Endothelial cell of umbilical vein (primary cell): ENCODE measurements at regions not wholly inside any gene's neighbourhood (a gene's known extent, or its start where the extent isn't known, plus 50 kb on each side); places are given as distances from the start of the nearest gene placed in this dataset.

Source experiments
- BruUV-seq: library from RNA; stranded (reverse); fragments of 400-500 nt; replicated peaks from 2 replicates; lab custom pipeline; 2021; lab: Mats Ljungman, UMichigan
- CTCF ChIA-PET: fragments of 300-600, 350-600 bp; sonication (Branson Sonifier 250); formaldehyde crosslinking; loops from one replicate; lab custom pipeline; 2021; ENCODE audit warnings: antibody characterized with exemption, inconsistent platforms; lab: Charles Lee
- POLR2A ChIA-PET: fragments of 300-600, 350-600 bp; sonication (Branson Sonifier 250); formaldehyde crosslinking; loops from one replicate; lab custom pipeline; 2021; ENCODE audit warnings: antibody characterized with exemption, inconsistent platforms; lab: Charles Lee
- DNase-seq: peaks from one replicate; pipeline ENCODE4 v3.0.0-alpha.2; 2011; ENCODE audit warnings: low read depth, low spot score
- FAIRE-seq: peaks from 2 replicates; lab custom pipeline; 2011; peaks lifted over from hg19 to GRCh38; lab: Jason Lieb, UNC
- H2AFZ ChIP-seq: 2 replicates; pipeline ENCODE4 v1.6.0; 2012; ENCODE audit warnings: low read depth, low read length, control low read depth, inconsistent platforms
- H3K27ac ChIP-seq: 2 replicates; pipeline ENCODE4 v1.5.1; 2011; ENCODE audit warnings: low read depth, mild to moderate bottlenecking, control low read depth, low read length, moderate library complexity; ENCODE audit not compliant: insufficient read depth
- H3K27me3 ChIP-seq, 2 experiments: 2 replicates each; pipeline versions ENCODE4 v1.6.0 to v1.6.1; 2011; ENCODE audit warnings: low read length in 2 of 2, mixed read lengths in 1 of 2; ENCODE audit not compliant: control insufficient read depth in 2 of 2, insufficient read depth in 2 of 2
- H3K36me3 ChIP-seq, 2 experiments: 2 replicates in 1 of 2; 3 replicates in 1 of 2; pipeline ENCODE4 v1.5.1; 2011; ENCODE audit warnings: low read length in 2 of 2, mild to moderate bottlenecking in 1 of 2, moderate library complexity in 1 of 2; ENCODE audit not compliant: control insufficient read depth in 2 of 2, insufficient read depth in 2 of 2; ENCODE audit errors: extremely low read depth in 1 of 2
- H3K4me1 ChIP-seq: 3 replicates; pipeline ENCODE4 v1.5.1; 2011; ENCODE audit warnings: mild to moderate bottlenecking, low read length; ENCODE audit not compliant: control insufficient read depth, insufficient read depth; ENCODE audit errors: extremely low read depth
- H3K4me2 ChIP-seq: 2 replicates; pipeline ENCODE4 v1.6.1; 2011; ENCODE audit warnings: low read length, control low read depth, mixed read lengths; ENCODE audit not compliant: insufficient read depth
- H3K4me3 ChIP-seq, 3 experiments: fragments of 200-600 bp in 1 of 3; sonication (generic), shearing (Covaris generic) in 1 of 3; replicated peaks in 1 of 3; 2 replicates each; pipeline ENCODE4 v1.5.1; 2011 to 2016; ENCODE audit warnings: control low read depth in 3 of 3, low read length in 3 of 3, mild to moderate bottlenecking in 2 of 3, inconsistent platforms in 1 of 3, low read depth in 1 of 3, moderate library complexity in 1 of 3; ENCODE audit not compliant: insufficient read depth in 1 of 3
- H3K79me2 ChIP-seq: 2 replicates; pipeline ENCODE4 v1.6.0; 2012; ENCODE audit warnings: low read length, inconsistent platforms; ENCODE audit not compliant: control insufficient read depth, insufficient read depth
- H3K9ac ChIP-seq: replicated peaks from 2 replicates; pipeline ENCODE3; 2011; ENCODE audit warnings: low read length, control low read depth; ENCODE audit not compliant: insufficient read depth; ENCODE audit errors: extremely low read depth
- H3K9me1 ChIP-seq: replicated peaks from 3 replicates; pipeline ENCODE4 v1.6.0; 2011; ENCODE audit warnings: mild to moderate bottlenecking, low read length; ENCODE audit not compliant: control insufficient read depth, insufficient read depth; ENCODE audit errors: extremely low read depth
- H3K9me3 ChIP-seq: replicated peaks from 2 replicates; pipeline ENCODE4 v1.5.1; 2012; ENCODE audit warnings: low read length, inconsistent platforms; ENCODE audit not compliant: control insufficient read depth, insufficient read depth
- H4K20me1 ChIP-seq: replicated peaks from 2 replicates; pipeline ENCODE3; 2011; ENCODE audit warnings: mild to moderate bottlenecking, low read length; ENCODE audit not compliant: control insufficient read depth, insufficient read depth; ENCODE audit errors: extremely low read depth
- CTCF ChIP-seq, 2 donors: IDR thresholded peaks; 1 replicate in 1 of 2; 2 replicates in 1 of 2; pipeline ENCODE4 v1.5.1; 2011; ENCODE audit warnings: low read length in 2 of 2, mild to moderate bottlenecking in 2 of 2, moderate library complexity in 2 of 2, control low read depth in 1 of 2, inconsistent platforms in 1 of 2, low read depth in 1 of 2; ENCODE audit not compliant: insufficient read depth in 1 of 2; ENCODE audit errors: extremely low read depth in 1 of 2
- EZH2 ChIP-seq: IDR thresholded peaks from 2 replicates; pipeline ENCODE4 v1.6.1; 2012; ENCODE audit warnings: borderline replicate concordance, low read depth, mild to moderate bottlenecking, moderate library complexity, low read length, inconsistent platforms; ENCODE audit not compliant: severe bottlenecking
- FOS ChIP-seq: IDR thresholded peaks from 2 replicates; pipeline ENCODE4 v1.6.1; 2011; ENCODE audit warnings: mild to moderate bottlenecking, low read length, moderate library complexity, borderline replicate concordance; ENCODE audit not compliant: insufficient read depth
- GATA2 ChIP-seq: IDR thresholded peaks from 2 replicates; pipeline ENCODE4 v1.7.0; 2011; ENCODE audit warnings: low read depth, mild to moderate bottlenecking, moderate library complexity, mixed read lengths, low read length; ENCODE audit not compliant: insufficient read length, insufficient read depth
- JUN ChIP-seq: IDR thresholded peaks from 2 replicates; pipeline ENCODE4 v1.6.1; 2011; ENCODE audit warnings: borderline replicate concordance, low read depth; ENCODE audit not compliant: insufficient read length, insufficient read depth
- MAX ChIP-seq: IDR thresholded peaks from 2 replicates; pipeline ENCODE4 v1.6.1; 2011; ENCODE audit not compliant: insufficient read depth, insufficient read length
- MYC ChIP-seq: IDR thresholded peaks from one replicate; pipeline ENCODE4 v1.6.1; 2011; ENCODE audit warnings: mild to moderate bottlenecking, low read depth, low read length
- POLR2A ChIP-seq: IDR thresholded peaks from 2 replicates; pipeline ENCODE4 v1.6.1; 2012; ENCODE audit warnings: low read depth, mild to moderate bottlenecking, control low read depth, low read length
- POLR2AphosphoS5 ChIP-seq: IDR thresholded peaks from 2 replicates; pipeline ENCODE4 v1.6.1; 2012; ENCODE audit warnings: low read depth, mild to moderate bottlenecking, control low read depth, low read length, moderate library complexity; ENCODE audit not compliant: insufficient read depth
- dilution Hi-C: fragments of 300-500 bp; cut with MboI; formaldehyde crosslinking; loops from one replicate; pipeline ENCODE4 v1.15.0; 2019; ENCODE audit warnings: low sequenced_read_pairs; ENCODE audit not compliant: extremely low pct_ligation_motif_present
- intact Hi-C: fragments of 100-400 bp; cut with micrococcal nuclease; formaldehyde crosslinking; loops from one replicate; pipeline ENCODE4 v1.10.0; 2022

- DNase-seq (no peak), FAIRE-seq (no peak)
- Histone ChIP-seq H3K79me2 (no peaks in the 10 kb centered on the region), H3K4me3 (no peak overlapping the region), H3K27me3 (no peaks in the 10 kb centered on the region), H2AFZ (no peak overlapping the region), H3K9ac (no peak overlapping the region), H3K9me1 (no peaks in the 10 kb centered on the region), H4K20me1 (no peaks in the 10 kb centered on the region), H3K4me1 (no peaks in the 10 kb centered on the region), H3K4me2 (no peak overlapping the region), H3K9me3 (peaks cover 3% of the 10 kb centered on the region), H3K36me3 (no peaks in the 10 kb centered on the region), H3K27ac (no peak overlapping the region)
- CTCF ChIA-PET, result no interaction called here
- dilution Hi-C loops (no loop called here), intact Hi-C loops (no loop called here)
- POLR2A ChIA-PET, result no interaction called here
- no TSS peak for BruUV-seq
- TF ChIP-seq GATA2, result no peak
- no peak for TF ChIP-seq POLR2AphosphoS5
- no peak for TF ChIP-seq MAX
- TF ChIP-seq MYC, result no peak
- TF ChIP-seq POLR2A, result no peak
- TF ChIP-seq FOS, result no peak
- TF ChIP-seq CTCF (IDR thresholded peaks at IDR 0.05; ENCODE audit: extremely low read depth in 1 of 2, insufficient read depth in 1 of 2, low read depth in 1 of 2, low read length in 2 of 2), result no peak
- no peak for TF ChIP-seq JUN
- TF ChIP-seq EZH2, result no peak
These were observed 261.5 kb upstream of the SORCS1 start for GRCh38 chr10:107425931-107426553.
